Uterus (tissue), 3 donors: ENCODE measurements at regions not wholly inside any gene's neighbourhood (a gene's known extent, or its start where the extent isn't known, plus 50 kb on each side); places are given as distances from the start of the nearest gene placed in this dataset.

Experiments
- DNase-seq, 2 donors: peaks; one replicate each; pipeline ENCODE4 v3.0.0-alpha.2; 2019 to 2020
- H3K27ac ChIP-seq, 2 donors: fragments of 200-600 bp; sonication (generic); 1 replicate in 1 of 2; 2 replicates in 1 of 2; pipeline ENCODE4 v1.5.1; 2016 to 2018
- H3K27me3 ChIP-seq, 2 donors: fragments of 200-600 bp; sonication (generic); one replicate each; pipeline ENCODE4 v1.5.1; 2018 to 2019; ENCODE audit warnings: control low read depth in 1 of 2
- H3K36me3 ChIP-seq, 2 donors: fragments of 200-600 bp; sonication (generic); one replicate each; pipeline ENCODE4 v1.5.1; 2019; ENCODE audit warnings: control low read depth in 1 of 2
- H3K4me1 ChIP-seq, 2 donors: fragments of 200-600 bp; sonication (generic); one replicate each; pipeline ENCODE4 v1.5.1; 2018 to 2019; ENCODE audit warnings: control low read depth in 1 of 2
- H3K4me3 ChIP-seq, 2 donors: fragments of 200-600 bp; sonication (generic); 1 replicate in 1 of 2; 2 replicates in 1 of 2; pipeline ENCODE4 v1.5.1; 2018 to 2019; ENCODE audit warnings: mild to moderate bottlenecking in 1 of 2
- H3K9me3 ChIP-seq, 2 donors: fragments of 200-600 bp; sonication (generic); one replicate each; pipeline ENCODE4 v1.5.1; 2019; ENCODE audit warnings: control low read depth in 1 of 2
- POLR2A ChIP-seq, 2 donors: fragments of 450-650 bp; IDR thresholded peaks; one replicate each; pipeline ENCODE4 v1.6.1; 2016; ENCODE audit warnings: antibody characterized with exemption in 2 of 2, mild to moderate bottlenecking in 1 of 2, moderate library complexity in 1 of 2
- intact Hi-C: fragments of 100-400 bp; cut with DNase I; formaldehyde crosslinking; loops from one replicate; pipeline ENCODE4 v1.15.1; 2023; ENCODE audit warnings: low total_unique reads
- TF ChIP-seq, protein P1 (sequence below), 4 experiments: fragments of 200-600 bp in 2 of 4; fragments of 450-650 bp in 2 of 4; sonication (generic) in 2 of 4; IDR thresholded peaks; one replicate each; pipeline ENCODE4 v1.5.1; 2016 to 2019; ENCODE audit warnings: antibody characterized with exemption in 4 of 4, mild to moderate bottlenecking in 2 of 4, moderate library complexity in 1 of 4
- donor health status: DM: yes; HTN: yes; CAD: no.

DNA sequence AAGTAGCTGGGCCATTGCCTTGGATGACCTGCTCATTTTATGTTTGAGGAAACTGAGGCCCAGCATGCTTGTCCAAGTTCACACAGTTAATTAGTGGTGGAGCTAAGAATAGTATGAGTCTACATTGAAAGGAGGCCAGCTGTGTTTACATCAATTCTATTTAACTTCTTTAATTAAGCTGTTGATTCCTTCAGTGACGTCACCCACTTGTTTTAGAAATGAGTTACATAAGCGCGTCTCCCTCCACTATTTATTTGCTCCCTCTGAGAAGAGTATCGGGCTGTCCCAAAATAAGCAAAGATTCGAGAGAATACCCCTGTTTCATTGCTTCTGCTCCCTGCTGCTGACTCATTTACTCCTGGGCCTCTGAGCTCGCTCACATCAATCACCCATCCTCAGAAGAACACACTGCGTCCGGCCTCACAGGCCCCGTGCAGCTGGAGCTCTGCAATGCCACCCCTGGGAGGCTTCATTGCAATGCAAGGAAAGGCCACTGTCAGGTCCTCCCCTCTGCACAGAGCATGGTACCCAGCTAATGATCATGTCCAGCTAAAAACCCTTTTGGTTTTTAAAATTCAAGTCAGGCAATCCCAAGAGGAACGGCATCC lies 74.8 kb upstream of the BMP2 start:
- Histone ChIP-seq H3K36me3 (no peaks in the 10 kb centered on the region), H3K27me3 (no peaks in the 10 kb centered on the region), H3K4me3 (no peak overlapping the region), H3K27ac (no peak overlapping the region), H3K4me1 (no peaks in the 10 kb centered on the region), H3K9me3 (no peaks in the 10 kb centered on the region)
- DNase-seq = peak in 1 of 2 donors; percentile 16
- intact Hi-C loops = no loop called here
- TF ChIP-seq, protein P1, sequence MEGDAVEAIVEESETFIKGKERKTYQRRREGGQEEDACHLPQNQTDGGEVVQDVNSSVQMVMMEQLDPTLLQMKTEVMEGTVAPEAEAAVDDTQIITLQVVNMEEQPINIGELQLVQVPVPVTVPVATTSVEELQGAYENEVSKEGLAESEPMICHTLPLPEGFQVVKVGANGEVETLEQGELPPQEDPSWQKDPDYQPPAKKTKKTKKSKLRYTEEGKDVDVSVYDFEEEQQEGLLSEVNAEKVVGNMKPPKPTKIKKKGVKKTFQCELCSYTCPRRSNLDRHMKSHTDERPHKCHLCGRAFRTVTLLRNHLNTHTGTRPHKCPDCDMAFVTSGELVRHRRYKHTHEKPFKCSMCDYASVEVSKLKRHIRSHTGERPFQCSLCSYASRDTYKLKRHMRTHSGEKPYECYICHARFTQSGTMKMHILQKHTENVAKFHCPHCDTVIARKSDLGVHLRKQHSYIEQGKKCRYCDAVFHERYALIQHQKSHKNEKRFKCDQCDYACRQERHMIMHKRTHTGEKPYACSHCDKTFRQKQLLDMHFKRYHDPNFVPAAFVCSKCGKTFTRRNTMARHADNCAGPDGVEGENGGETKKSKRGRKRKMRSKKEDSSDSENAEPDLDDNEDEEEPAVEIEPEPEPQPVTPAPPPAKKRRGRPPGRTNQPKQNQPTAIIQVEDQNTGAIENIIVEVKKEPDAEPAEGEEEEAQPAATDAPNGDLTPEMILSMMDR (IDR thresholded peaks at IDR 0.05) = no peak
- no peak for TF ChIP-seq POLR2A (IDR thresholded peaks at IDR 0.05)

DNA sequence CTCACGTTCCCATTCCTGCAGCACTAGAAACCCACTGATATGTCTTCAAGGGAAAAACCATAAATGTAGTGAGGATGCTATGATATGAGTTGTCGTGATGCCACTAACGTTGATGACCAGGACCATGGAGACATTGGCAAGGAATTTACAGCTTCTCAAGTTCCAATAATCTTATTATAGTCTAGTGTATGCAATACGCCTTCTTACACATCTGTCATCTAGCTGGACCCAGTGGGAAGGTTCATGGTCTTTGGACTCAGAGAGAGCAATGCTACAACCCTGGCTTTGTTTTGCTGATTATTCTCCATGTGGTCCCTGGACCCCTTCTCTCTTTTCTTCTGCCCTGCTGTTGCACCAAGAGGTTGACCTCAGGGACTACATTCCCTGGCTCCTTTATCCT lies 76.0 kb upstream of the BMP2 start:
- Histone ChIP-seq H3K4me1 (no peaks in the 10 kb centered on the region), H3K36me3 (no peaks in the 10 kb centered on the region), H3K27ac (no peak overlapping the region), H3K4me3 (no peak overlapping the region), H3K27me3 (no peaks in the 10 kb centered on the region), H3K9me3 (no peaks in the 10 kb centered on the region)
- no peak for TF ChIP-seq POLR2A (IDR thresholded peaks at IDR 0.05)
- TF ChIP-seq, protein P1 (IDR thresholded peaks at IDR 0.05) = no peak
- no peak for DNase-seq
- intact Hi-C loops = no loop called here

DNA sequence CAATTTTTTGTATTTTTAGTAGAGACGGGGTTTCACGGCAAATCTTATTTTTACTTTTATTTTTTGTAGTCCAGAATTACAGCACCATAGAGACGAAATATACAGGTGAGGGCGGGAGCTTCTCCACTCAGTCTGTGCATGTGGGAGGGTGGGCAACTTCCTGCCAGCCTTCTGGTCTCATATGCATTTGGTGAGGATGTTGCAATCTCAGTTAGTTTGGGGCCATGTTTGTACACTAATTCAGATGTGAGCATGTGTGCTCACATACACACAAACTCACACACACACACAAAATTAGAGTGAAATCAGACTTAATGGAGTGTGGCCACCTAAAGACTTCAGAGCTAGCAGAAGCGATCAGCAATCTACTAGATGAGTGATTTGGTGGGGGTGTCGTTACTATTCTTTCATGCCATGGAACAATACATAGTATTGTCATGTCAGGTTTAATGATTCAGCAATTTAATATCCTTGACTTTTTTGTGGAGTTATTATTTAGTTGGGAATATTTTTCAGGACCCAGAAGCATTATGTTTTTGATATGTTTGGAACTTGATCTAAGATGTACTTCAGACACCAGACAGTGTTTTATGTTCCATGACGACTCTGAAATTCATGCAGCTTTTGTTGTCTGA lies 78.0 kb upstream of the BMP2 start:
- Histone ChIP-seq H3K27ac (no peak overlapping the region), H3K36me3 (no peaks in the 10 kb centered on the region), H3K4me3 (no peak overlapping the region), H3K9me3 (no peaks in the 10 kb centered on the region), H3K4me1 (no peaks in the 10 kb centered on the region), H3K27me3 (no peaks in the 10 kb centered on the region)
- TF ChIP-seq, protein P1 (IDR thresholded peaks at IDR 0.05) = no peak
- DNase-seq = no peak
- intact Hi-C loops = no loop called here

DNA sequence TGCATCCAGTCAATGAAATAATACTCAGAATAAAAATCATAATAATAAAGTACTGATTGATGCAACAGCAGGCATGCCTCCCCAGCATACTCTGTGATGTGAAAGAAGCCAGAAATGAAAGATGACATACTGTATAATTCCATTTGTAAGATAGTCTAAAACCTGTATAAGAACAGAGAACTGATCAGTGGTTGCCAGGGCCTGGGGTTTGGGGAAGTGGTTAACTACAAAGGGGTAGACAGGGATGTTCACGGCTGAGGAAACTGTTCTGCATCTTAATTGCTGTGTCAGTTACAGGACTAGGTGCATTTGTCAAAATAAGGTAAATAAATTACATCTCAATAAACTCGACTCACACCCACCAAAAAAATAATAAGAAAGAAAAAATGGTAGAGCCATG lies 81.3 kb upstream of the BMP2 start:
- TF ChIP-seq, protein P1 (IDR thresholded peaks at IDR 0.05) = no peak
- TF ChIP-seq POLR2A (IDR thresholded peaks at IDR 0.05) = no peak
- Histone ChIP-seq H3K9me3 (no peaks in the 10 kb centered on the region), H3K27ac (no peak overlapping the region), H3K27me3 (no peaks in the 10 kb centered on the region), H3K4me1 (no peaks in the 10 kb centered on the region), H3K4me3 (no peak overlapping the region), H3K36me3 (no peaks in the 10 kb centered on the region)
- intact Hi-C loops = no loop called here
- no peak for DNase-seq

DNA sequence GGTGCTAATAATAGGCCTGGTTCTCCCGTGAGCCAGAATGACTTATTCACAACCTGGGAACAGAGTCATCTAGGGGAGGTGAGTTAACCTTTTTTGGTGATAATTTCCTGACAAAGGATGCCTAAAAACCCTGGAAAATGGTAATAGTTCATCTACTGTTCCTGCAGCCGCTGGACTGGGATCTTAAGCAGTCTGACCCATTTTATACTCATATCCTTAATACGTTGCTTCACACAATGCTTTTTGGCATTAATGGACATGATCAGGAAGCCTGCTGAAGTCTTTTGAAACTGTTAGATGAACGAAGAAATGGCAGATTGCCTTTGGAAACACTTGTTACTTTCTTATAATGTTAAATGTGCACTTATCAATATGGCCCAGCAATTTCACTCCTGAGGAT lies 81.9 kb upstream of the BMP2 start:
- H3K27me3 ChIP-seq = no peaks in the 10 kb centered on the region
- TF ChIP-seq POLR2A (IDR thresholded peaks at IDR 0.05) = no peak
- TF ChIP-seq, protein P1 (IDR thresholded peaks at IDR 0.05) = no peak

More for the DNA sequence above, 81.9 kb upstream of the BMP2 start:
- Histone ChIP-seq H3K4me3 (no peak overlapping the region), H3K27ac (no peak overlapping the region), H3K4me1 (no peaks in the 10 kb centered on the region), H3K9me3 (no peaks in the 10 kb centered on the region), H3K36me3 (no peaks in the 10 kb centered on the region)
- intact Hi-C loops = no loop called here
- no peak for DNase-seq
